ENCODE measurements at regions not wholly inside any gene's neighbourhood (a gene's known extent, or its start where the extent isn't known, plus 50 kb on each side); places are given as distances from the start of the nearest gene placed in this dataset.

- Histone ChIP-seq H2AK5ac (ENCODE audit: insufficient read length, low read length) (no peak overlapping the region), H2BK5ac (ENCODE audit: insufficient read length, low read length) (no peak overlapping the region), H3K4me1 (ENCODE audit: insufficient read depth, low read length) (peaks cover 3% of the 10 kb centered on the region; the same call in 1 of the 2 replicates), H3K18ac (ENCODE audit: insufficient read length, low read depth, low read length) (no peak overlapping the region), H3T11ph (ENCODE audit: low read length) (no peak overlapping the region), H3K79me1 (ENCODE audit: insufficient read depth, low read depth, low read length, poor library complexity, severe bottlenecking) (no peaks in the 10 kb centered on the region), H3K27ac (ENCODE audit: insufficient read length, low read depth, low read length) (no peak overlapping the region), H2AFZ (ENCODE audit: low read length) (no peak overlapping the region), H3K79me2 (ENCODE audit: insufficient read depth, low read length) (no peaks in the 10 kb centered on the region), H3K9ac (ENCODE audit: extremely low read depth, insufficient read length, low read length) (no peak overlapping the region), H2BK120ac (ENCODE audit: low read depth, low read length, poor library complexity, severe bottlenecking) (no peak overlapping the region), H3K23me2 (ENCODE audit: insufficient read length, low read depth, low read length, poor library complexity, severe bottlenecking) (no peaks in the 10 kb centered on the region), H4K91ac (ENCODE audit: insufficient read length, low read depth, low read length) (no peak overlapping the region), H2BK15ac (ENCODE audit: low read depth, low read length) (no peak overlapping the region), H3K27me3 (ENCODE audit: insufficient read depth, low read length) (no peaks in the 10 kb centered on the region), H4K5ac (ENCODE audit: insufficient read length, low read depth, low read length) (no peak overlapping the region), H3K14ac (ENCODE audit: insufficient read depth, low read length) (no peak overlapping the region), H3K4me2 (ENCODE audit: insufficient read depth, insufficient read length, low read length) (no peak overlapping the region), H3K56ac (ENCODE audit: insufficient read length, low read depth, low read length) (no peak overlapping the region), H2BK20ac (ENCODE audit: low read depth, low read length, poor library complexity, severe bottlenecking) (no peak overlapping the region), H2BK12ac (ENCODE audit: insufficient read length, low read depth, low read length) (no peak overlapping the region), H4K20me1 (ENCODE audit: control insufficient read depth, insufficient read depth, insufficient read length) (peaks cover 3% of the 10 kb centered on the region), H4K8ac (replicated peaks; ENCODE audit: insufficient read length, low read depth, low read length) (no peak overlapping the region), H3K9me3 (ENCODE audit: control insufficient read depth, low read depth, low read length) (no peaks in the 10 kb centered on the region), H3K4ac (ENCODE audit: low read depth, low read length) (no peak overlapping the region), H3K23ac (ENCODE audit: insufficient read length, low read depth, low read length) (no peak overlapping the region)
- no peak for TF ChIP-seq CTCF (conservative IDR thresholded peaks at IDR 0.05)
- Mint-ChIP-seq H3K4me3 (no peak overlapping the region), H3K9me3 (no peaks in the 10 kb centered on the region; a peak in 1 of 5 replicates), H3K27me3 (ENCODE audit: low read depth) (peaks cover 6% of the 10 kb centered on the region; the same call in 1 of the 2 replicates), H3K27ac (no peak overlapping the region), H3K4me1 (peaks cover 9 to 10% of the 10 kb centered on the region in 2 experiments), H3K36me3 (ENCODE audit: insufficient read depth in 1 of 3, low read depth in 3 of 3) (no peaks in the 10 kb centered on the region)
- no peak for DNase-seq
- WGBS (ENCODE audit: extremely low coverage, insufficient read length, low lambda C conversion rate) = no CpG with 5 or more reads among the region's 9 CpGs
Observed at GRCh38 chr3:72340056-72340455, 508.2 kb downstream of the SHQ1 start.

All from H9 (cell line).